Activated naive CD8-positive, alpha-beta T cell (primary cell): ENCODE measurements at regions not wholly inside any gene's neighbourhood (a gene's known extent, or its start where the extent isn't known, plus 50 kb on each side); places are given as distances from the start of the nearest gene placed in this dataset.

Experiments used
- H3K27ac Mint-ChIP-seq: one replicate; pipeline ENCODE4 v1.8.0; 2021; ENCODE audit warnings: mixed read lengths
- H3K27me3 Mint-ChIP-seq: one replicate; pipeline ENCODE4 v1.8.0; 2021; ENCODE audit warnings: mixed read lengths
- H3K36me3 Mint-ChIP-seq: one replicate; pipeline ENCODE4 v1.8.0; 2021; ENCODE audit warnings: mixed read lengths
- H3K4me1 Mint-ChIP-seq: one replicate; pipeline ENCODE4 v1.8.0; 2021; ENCODE audit warnings: low read depth, mixed read lengths
- H3K4me3 Mint-ChIP-seq: one replicate; pipeline ENCODE4 v1.8.0; 2021; ENCODE audit warnings: mild to moderate bottlenecking, mixed read lengths
- H3K9me3 Mint-ChIP-seq: one replicate; pipeline ENCODE4 v1.8.0; 2021; ENCODE audit warnings: low read depth, mixed read lengths

DNA sequence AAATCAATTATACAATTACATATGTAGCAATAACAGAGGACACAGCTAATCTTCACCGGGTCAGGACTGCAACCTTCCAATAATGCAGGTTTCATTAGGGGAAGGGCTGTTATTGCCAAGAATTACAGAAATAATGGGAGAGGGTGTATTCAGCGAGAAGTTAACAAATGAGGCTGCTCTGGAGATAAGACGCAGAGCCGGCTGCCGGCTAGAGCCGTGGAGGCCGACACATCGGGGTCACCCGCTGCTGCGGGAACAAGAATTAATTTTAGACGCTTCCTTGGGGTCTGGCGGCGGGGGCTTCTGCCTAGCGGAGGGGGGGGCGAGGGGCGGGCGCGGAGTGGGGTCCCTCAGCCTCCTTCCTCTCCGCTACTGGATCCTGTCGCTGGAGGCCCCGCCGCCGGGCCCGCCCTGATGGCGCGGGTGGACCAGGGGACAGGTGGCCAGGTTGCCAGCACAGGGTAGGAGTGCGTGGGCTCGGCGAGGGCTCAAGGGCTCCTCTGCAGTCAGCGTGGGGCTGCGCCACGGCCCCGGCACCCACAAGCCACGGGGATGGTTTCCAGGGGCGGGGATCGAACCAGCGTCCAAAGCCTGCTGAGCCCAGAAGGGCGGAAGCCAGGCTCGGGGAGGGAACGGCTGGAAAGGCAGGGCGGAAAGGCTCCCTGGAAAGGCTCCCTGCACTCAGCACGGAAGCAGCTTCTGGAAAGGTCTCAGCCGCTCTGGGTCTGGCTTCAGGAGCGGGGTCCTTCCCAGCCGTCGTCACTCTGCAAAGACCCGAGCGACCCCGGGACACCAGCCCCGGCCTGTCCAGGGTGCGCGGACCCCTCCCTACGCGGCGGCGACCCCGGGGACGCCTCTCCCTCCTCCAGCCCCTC, 113.8 kb upstream of the NKX1-1 start:
- Mint-ChIP-seq H3K36me3 (no peaks in the 10 kb centered on the region), H3K4me1 (peaks cover 4% of the 10 kb centered on the region), H3K4me3 (peak overlapping the region; percentile 73), H3K9me3 (peaks cover under 1% of the 10 kb centered on the region), H3K27ac (no peak overlapping the region), H3K27me3 (peaks cover 3% of the 10 kb centered on the region)

DNA sequence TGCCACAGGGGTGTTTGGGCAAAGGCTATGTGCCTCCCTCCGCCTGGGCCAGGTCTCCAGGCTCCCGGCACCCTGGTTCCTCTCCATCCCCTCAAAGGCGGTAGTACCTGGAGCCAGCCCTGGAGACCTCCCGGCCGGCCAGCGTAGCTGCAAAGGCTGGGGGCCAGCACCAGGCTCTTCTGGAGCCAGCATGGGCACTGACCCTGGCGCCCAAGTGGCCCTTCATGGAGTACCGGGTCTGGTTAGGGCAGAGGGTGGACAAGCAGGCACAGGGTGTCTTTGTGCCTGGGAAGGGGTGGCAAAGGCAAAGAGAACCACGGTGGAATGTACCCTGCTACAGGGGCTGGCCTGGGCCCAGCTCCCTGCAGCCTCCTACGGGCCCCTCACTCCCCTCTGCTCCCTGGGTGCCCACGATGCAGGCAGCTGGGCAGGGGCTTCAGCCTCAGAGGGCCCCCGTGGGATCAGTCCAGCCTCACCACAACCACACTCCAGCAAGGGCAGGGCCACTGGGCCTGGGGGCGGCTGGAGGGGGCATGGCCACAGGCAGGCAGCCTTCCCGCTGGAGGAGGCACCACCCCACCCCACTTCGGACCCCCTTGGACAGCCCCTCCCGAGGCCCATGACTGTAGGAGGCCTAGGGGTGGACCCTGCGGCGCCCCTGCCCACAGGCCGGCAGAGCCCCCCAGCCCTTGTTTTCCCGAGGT, 112.9 kb upstream of the NKX1-1 start:
- no peak overlapping the region for H3K27ac Mint-ChIP-seq
- no peaks in the 10 kb centered on the region for H3K9me3 Mint-ChIP-seq
- H3K4me1 Mint-ChIP-seq, result peaks cover 4% of the 10 kb centered on the region
- H3K4me3 Mint-ChIP-seq, result no peak overlapping the region
- H3K36me3 Mint-ChIP-seq, result no peaks in the 10 kb centered on the region
- peaks cover 3% of the 10 kb centered on the region for H3K27me3 Mint-ChIP-seq

DNA sequence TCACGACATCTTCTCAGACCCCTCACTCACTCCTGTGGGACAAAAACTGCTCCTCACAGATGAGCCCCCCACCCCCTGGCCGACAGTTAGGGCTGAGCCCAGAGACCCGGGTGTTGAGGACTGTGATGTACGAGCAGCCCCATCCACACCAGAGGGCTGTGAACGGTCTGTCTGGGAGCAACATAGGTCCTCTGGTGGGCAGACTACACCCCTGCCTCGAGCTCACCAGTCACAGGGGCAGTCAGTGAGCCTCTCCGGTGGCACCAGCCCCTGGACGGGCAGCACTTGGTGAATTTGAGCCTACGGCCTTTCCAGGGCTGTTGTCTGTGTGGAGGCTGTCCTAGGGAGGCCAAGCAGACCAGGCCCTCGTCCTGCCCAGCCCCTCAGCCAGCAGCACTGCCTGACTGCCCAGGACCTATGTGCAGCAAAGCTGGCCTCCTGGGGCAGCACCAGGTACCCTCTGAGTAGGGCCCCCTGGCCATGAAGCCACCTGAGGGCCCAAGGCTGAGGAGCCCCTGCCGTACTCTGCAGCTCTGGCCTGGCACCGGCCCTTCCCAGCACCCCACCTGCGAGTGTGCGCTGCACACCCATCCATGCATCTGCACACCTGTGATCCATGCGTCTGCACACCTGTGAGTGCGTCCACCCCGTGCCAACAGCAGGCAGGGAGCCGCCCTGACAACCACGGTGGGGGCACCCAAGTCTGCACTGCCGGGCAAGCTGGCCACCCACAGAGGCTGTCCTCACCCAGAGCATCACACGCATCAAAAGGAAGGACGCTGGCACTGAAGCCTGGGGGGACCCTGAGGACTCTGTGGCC, 111.6 kb upstream of the NKX1-1 start:
- Mint-ChIP-seq H3K9me3 (no peaks in the 10 kb centered on the region), H3K27ac (no peak overlapping the region), H3K36me3 (no peaks in the 10 kb centered on the region), H3K27me3 (peaks cover 2% of the 10 kb centered on the region), H3K4me3 (no peak overlapping the region), H3K4me1 (peaks cover 4% of the 10 kb centered on the region)

DNA sequence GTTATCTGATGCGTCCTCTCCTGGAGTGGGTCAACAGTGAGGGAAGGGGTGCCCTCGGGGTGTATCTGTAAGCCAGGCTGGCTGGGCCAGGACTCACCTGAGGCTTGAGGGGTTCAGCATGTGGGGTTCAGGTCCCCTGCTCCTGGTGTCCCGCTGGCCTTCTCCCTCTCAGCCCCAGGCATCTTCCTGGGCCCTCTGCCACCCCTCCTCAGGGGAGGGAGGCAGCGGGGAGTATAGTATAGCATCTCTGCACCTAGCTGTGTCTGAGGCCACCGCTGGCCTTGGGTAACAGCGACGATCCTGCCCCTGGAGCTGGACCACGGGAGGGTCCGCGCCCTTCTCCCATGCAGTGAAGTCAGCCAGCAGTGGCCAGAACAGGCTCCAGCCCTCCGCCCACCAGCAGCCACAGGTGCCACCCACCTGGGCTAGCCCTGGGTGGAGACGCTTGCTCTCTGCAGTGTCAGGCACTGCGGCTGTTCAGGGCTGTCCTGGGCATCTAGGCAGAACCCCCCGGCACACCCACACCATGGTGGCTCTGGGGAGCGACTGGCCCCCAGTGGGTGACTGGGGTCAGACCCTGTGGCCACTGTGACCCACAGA, 110.7 kb upstream of the NKX1-1 start:
- Mint-ChIP-seq H3K36me3 (no peaks in the 10 kb centered on the region), H3K27ac (no peak overlapping the region), H3K4me3 (no peak overlapping the region), H3K4me1 (peaks cover 4% of the 10 kb centered on the region), H3K27me3 (peaks cover 2% of the 10 kb centered on the region), H3K9me3 (no peaks in the 10 kb centered on the region)

DNA sequence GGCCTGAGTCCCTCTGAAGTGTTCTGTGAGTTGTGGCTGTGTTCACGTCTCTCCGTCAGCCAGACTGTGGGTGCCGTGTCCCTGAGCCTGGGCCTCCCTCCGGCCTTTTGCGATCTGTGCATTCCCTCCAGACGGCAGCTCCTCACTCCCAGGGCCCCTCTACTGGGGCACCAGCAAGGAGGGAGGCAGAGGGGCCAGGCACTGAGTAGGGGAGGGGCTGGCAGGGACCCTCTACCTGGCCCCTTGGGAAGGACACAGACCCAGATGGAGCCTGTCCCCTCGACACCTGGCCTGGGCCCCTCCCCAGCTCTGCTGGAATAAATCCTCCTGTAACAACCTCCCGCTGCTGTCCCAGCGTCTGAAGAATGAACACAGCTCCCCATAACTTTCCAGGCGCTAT, 110.0 kb upstream of the NKX1-1 start:
- H3K27ac Mint-ChIP-seq, result no peak overlapping the region
- no peak overlapping the region for H3K4me3 Mint-ChIP-seq
- peaks cover 2% of the 10 kb centered on the region for H3K4me1 Mint-ChIP-seq
- H3K9me3 Mint-ChIP-seq, result no peaks in the 10 kb centered on the region
- H3K36me3 Mint-ChIP-seq, result no peaks in the 10 kb centered on the region
- peaks cover 2% of the 10 kb centered on the region for H3K27me3 Mint-ChIP-seq

DNA sequence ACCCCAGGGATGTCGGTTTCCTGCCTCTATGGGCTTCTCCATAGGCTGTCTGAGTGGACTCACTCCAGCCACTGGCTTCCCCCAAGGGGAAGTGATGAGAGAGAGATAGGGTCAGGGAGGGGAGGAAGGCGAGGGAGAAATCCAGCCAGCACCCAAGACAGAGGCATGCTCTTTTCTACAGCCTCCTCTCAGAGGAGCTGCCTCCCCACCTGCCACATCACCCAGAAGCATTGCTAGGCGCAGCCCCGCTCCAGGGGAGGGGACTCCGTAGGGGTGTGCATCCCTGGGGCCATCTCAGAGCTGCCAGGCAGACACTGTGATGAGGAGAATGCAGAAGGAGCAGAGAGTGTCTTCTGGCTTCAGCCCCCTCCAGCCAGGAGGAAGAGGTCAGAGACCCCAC, 109.5 kb upstream of the NKX1-1 start:
- Mint-ChIP-seq H3K27me3 (peaks cover 2% of the 10 kb centered on the region), H3K9me3 (no peaks in the 10 kb centered on the region), H3K4me3 (no peak overlapping the region), H3K36me3 (no peaks in the 10 kb centered on the region), H3K4me1 (peaks cover 1% of the 10 kb centered on the region), H3K27ac (no peak overlapping the region)

DNA sequence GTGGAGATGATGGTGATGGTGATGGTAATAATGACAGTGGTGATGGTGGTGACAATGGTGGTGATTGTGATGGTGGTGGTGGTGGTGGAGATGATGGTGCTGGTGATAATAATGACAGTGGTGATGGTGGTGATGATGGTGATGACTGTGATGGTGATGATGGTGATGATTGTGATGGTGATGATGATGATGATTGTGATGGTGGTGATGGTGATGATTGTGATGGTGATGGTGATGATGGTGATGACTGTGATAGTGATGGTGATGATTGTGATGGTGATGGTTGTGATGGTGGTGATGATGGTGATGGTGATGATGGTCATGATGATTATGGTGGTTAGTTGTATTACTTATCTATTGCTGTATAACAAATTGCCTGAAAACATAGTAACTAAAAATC, 108.9 kb upstream of the NKX1-1 start:
- no peak overlapping the region for H3K27ac Mint-ChIP-seq

DNA sequence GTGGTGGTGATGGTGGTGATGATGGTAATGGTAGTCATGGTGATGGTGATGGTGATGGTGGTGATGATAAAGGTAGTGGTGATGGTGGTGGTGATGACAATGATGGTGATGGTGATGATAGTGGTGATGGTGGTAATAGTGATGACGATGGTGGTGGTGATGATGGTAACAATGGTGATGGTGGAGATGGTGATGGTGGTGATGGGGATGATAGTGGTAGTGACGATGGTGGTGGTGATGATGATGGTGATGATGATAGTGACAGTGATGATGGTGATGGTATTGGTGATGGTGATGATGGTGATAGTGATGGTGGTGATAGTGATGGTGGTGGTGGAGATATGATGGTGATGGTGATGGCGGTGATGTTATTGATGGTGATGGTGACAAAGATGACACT, 108.4 kb upstream of the NKX1-1 start:
- no peaks in the 10 kb centered on the region for H3K36me3 Mint-ChIP-seq
- H3K9me3 Mint-ChIP-seq, result no peaks in the 10 kb centered on the region
- H3K27me3 Mint-ChIP-seq, result no peaks in the 10 kb centered on the region
- peaks cover under 1% of the 10 kb centered on the region for H3K4me1 Mint-ChIP-seq
- H3K4me3 Mint-ChIP-seq, result no peak overlapping the region
- no peak overlapping the region for H3K27ac Mint-ChIP-seq

More for the DNA sequence above, 108.9 kb upstream of the NKX1-1 start:
- Mint-ChIP-seq H3K36me3 (no peaks in the 10 kb centered on the region), H3K4me1 (peaks cover 1% of the 10 kb centered on the region), H3K4me3 (no peak overlapping the region), H3K9me3 (no peaks in the 10 kb centered on the region), H3K27me3 (peaks cover 2% of the 10 kb centered on the region)

DNA sequence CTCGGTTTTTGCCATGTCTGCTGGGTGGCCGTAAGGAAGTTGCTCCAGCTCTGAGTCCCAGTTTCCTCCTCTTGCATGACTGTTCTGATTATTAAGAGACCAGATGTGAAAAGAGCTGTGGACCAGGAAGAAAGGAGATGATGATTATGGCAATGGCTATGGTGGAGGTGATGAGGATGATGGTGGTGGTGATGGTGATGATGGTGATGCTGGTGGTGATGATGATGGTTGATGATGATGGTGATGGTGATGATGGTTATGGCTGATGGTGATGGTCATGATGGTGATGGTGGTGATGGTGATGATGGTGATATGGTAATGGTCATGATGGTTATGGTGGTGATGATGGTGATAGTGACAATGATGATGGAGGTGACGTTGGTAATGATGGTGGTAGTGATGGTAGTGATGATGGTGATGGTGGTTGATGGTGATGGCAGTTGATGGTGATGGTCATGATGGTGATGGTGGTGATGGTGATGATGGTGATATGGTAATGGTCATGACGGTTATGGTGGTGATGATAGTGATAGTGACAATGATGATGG, 107.8 kb upstream of the NKX1-1 start:
- Mint-ChIP-seq H3K4me3 (no peak overlapping the region), H3K27me3 (no peaks in the 10 kb centered on the region), H3K9me3 (no peaks in the 10 kb centered on the region), H3K4me1 (no peaks in the 10 kb centered on the region), H3K27ac (no peak overlapping the region), H3K36me3 (no peaks in the 10 kb centered on the region)

DNA sequence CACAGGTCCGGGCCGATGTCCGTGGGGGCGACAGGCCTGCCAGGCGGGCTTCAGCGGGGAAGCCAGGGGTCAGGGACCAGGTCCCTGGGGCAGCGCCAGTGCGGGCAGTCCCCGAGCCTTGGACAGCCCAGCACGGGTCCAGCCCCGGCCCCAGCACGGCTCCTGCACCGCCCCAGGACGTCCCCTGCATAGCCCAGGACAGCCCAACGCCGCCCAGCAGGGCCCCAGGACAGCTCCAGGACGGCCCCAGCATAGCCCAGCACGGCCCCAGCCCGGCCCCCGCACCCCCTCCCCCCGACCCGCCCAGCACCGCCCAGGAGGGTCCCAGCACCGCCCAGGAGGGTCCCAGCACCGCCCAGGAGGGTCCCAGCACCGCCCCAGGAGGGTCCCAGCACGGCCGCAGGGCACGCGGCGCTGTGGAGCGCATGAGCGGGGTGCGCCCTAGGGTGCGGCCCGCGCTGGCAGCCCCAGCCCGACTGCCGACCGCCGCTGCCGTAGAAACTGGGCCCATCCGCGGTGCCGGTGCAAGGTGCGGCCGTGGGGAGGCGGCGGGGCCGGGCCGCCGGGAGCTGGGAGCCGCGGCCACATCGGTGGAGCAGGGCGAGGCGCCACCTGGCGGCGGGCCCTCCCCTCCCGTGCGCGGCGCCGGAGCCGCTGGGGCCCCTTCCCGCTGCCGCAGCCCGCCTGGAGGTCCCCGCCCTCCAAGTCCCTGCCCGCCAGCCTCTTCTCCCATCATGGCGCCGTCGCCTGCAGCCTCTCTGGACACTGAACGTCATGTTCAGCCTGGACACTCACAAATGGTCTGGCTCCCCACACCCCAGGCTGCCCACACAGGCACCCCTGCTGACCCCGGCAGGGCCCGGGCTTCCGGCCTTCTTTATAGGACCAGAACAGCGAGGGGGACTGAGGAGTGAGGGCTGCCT, 106.8 kb upstream of the NKX1-1 start:
- Mint-ChIP-seq H3K4me3 (no peak overlapping the region), H3K27me3 (no peaks in the 10 kb centered on the region)

DNA sequence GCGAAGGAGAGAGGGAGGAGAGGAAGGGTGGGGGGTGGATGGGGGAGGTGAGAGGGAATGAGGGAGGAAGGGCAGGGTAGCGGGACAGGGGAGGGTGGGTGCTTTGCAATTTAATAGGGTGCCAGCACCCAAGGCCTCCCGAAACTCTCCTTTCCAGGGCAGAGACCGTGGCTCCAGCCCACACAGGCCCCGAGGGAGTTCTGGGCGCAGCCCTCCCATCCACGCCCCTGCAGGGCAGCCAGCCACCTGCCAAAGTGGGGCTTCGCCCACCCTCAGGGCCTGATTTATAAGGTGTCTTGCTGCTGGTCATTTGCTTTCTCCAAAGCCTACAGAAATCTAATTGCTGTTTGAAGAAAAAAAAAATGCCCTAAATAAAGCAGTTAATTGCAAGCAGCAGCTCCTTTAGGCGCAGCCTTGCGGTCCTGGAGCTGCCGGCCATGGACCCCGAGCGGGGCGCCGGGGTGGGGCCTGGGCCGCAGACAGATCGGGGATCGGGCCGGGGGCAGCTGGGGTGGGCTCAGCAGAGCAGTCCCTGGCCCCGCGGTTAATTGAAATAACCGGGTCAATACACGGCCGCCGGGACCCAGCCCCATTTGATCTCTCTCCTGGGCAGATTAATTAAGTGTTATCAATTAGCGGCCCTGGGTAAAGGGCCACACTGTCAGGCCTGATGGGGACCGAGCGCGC, 106.0 kb upstream of the NKX1-1 start:
- Mint-ChIP-seq H3K27me3 (no peaks in the 10 kb centered on the region), H3K36me3 (no peaks in the 10 kb centered on the region), H3K4me1 (no peaks in the 10 kb centered on the region), H3K27ac (no peak overlapping the region), H3K9me3 (no peaks in the 10 kb centered on the region), H3K4me3 (no peak overlapping the region)

More for the DNA sequence above, 106.8 kb upstream of the NKX1-1 start:
- no peak overlapping the region for H3K27ac Mint-ChIP-seq
- no peaks in the 10 kb centered on the region for H3K9me3 Mint-ChIP-seq
- H3K4me1 Mint-ChIP-seq, result no peaks in the 10 kb centered on the region
- H3K36me3 Mint-ChIP-seq, result no peaks in the 10 kb centered on the region

DNA sequence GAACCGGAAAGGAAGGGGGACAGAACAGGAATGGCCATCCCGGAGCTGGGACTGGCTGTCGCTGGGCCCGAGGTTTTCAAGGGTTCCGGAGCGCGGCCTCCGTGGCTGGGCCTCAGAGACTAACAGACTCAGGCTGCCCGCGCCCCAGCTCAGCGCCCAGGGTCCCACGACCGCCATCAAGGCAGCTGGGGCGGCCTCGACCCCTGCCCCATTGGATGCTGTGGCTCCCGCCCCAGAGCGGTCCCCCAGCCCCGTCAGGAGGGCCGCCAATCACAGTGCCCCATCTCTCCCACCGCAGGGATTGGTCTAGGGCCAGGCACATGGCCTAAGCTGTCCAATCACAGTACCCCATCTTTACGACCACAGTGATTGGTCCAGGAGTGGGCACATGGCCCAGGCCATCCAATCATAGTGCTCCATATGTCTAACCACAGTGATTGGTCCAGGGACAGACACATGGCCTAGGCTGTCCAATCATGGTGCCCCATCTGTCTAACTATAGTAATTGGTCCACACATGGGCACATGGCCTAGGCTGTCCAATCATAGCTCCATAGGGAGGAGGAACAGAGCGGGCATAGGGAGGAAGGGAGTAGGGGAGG, 105.3 kb upstream of the NKX1-1 start:
- H3K9me3 Mint-ChIP-seq, result no peaks in the 10 kb centered on the region
- H3K4me3 Mint-ChIP-seq, result no peak overlapping the region
- peaks cover 4% of the 10 kb centered on the region for H3K27me3 Mint-ChIP-seq
- H3K36me3 Mint-ChIP-seq, result no peaks in the 10 kb centered on the region
- no peaks in the 10 kb centered on the region for H3K4me1 Mint-ChIP-seq
- no peak overlapping the region for H3K27ac Mint-ChIP-seq

DNA sequence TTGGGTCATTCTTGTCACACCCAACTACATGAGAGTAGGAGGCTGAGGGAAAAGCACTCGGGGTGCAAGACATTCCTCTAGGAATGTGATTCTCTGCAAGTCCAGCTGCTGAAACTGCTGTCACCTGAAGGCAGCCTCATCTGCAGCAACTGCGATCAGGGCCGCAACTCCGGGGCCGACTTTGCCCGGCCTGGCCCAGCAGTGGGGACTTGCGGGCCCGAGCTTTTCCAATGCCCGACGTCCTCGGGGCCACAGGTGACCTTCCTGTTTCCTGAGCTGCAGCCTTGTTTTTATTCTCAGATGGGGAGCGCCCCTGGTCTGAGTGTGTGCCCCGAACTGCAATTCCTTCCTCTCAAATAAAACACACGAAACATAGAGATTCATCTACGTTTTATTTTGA, 104.7 kb upstream of the NKX1-1 start:
- peaks cover 4% of the 10 kb centered on the region for H3K27me3 Mint-ChIP-seq
- no peak overlapping the region for H3K4me3 Mint-ChIP-seq
- no peak overlapping the region for H3K27ac Mint-ChIP-seq

More for the DNA sequence above, 104.7 kb upstream of the NKX1-1 start:
- Mint-ChIP-seq H3K9me3 (no peaks in the 10 kb centered on the region), H3K4me1 (no peaks in the 10 kb centered on the region), H3K36me3 (no peaks in the 10 kb centered on the region)
